Activated CD8-positive, alpha-beta T cell treated with anti-CD3 and anti-CD28 coated beads, Interleukin-2, amount 10 ng/mL, durations not matched to agents 7 days and 5 days (primary cell): ENCODE measurements at regions not wholly inside any gene's neighbourhood (a gene's known extent, or its start where the extent isn't known, plus 50 kb on each side); places are given as distances from the start of the nearest gene placed in this dataset.
"Not testable (repeated sequence)": the region's sequence is repeated elsewhere in the genome, so short reads cannot be mapped to it uniquely, and the experiment has no call there.

Experiments used
- ATAC-seq: fragments of 150-1000 bp; cut with Tn5 transposase; one replicate; pipeline ENCODE4 v1.10.0; 2021; ENCODE audit warnings: moderate library complexity
- CTCF ChIA-PET: fragments of 350-600 bp; sonication (Branson Sonifier 250); formaldehyde crosslinking; loops from one replicate; lab custom pipeline; 2021; ENCODE audit warnings: antibody characterized with exemption; lab: Charles Lee
- POLR2A ChIA-PET: fragments of 350-600 bp; sonication (Branson Sonifier 250); formaldehyde crosslinking; loops from one replicate; lab custom pipeline; 2021; ENCODE audit warnings: antibody characterized with exemption; lab: Charles Lee
- DNase-seq: peaks from one replicate; pipeline ENCODE4 v3.0.0-alpha.2; 2020
- H3K27ac Mint-ChIP-seq: one replicate; pipeline ENCODE4 v1.8.0; 2021; ENCODE audit warnings: mild to moderate bottlenecking, mixed read lengths
- H3K27me3 Mint-ChIP-seq: one replicate; pipeline ENCODE4 v1.8.0; 2021; ENCODE audit warnings: low read depth, mixed read lengths
- H3K36me3 Mint-ChIP-seq: one replicate; pipeline ENCODE4 v1.8.0; 2021; ENCODE audit warnings: low read depth, mixed read lengths
- H3K4me1 Mint-ChIP-seq: one replicate; pipeline ENCODE4 v1.8.0; 2021; ENCODE audit warnings: low read depth, mixed read lengths
- H3K4me3 Mint-ChIP-seq: one replicate; pipeline ENCODE4 v1.8.0; 2021; ENCODE audit warnings: mild to moderate bottlenecking, mixed read lengths
- H3K9me3 Mint-ChIP-seq: one replicate; pipeline ENCODE4 v1.8.0; 2022; ENCODE audit warnings: mixed read lengths; ENCODE audit not compliant: insufficient read depth

GRCh38 chr5:38681966-38682365, 125.5 kb upstream of the LIFR start:
- DNase-seq: no peak
- no peaks in the 10 kb centered on the region for H3K9me3 Mint-ChIP-seq
- POLR2A ChIA-PET: no interaction called here
- H3K27ac Mint-ChIP-seq: no peak overlapping the region
- H3K36me3 Mint-ChIP-seq: no peaks in the 10 kb centered on the region
- ATAC-seq: no peak
- H3K27me3 Mint-ChIP-seq: no peaks in the 10 kb centered on the region
- no peaks in the 10 kb centered on the region for H3K4me1 Mint-ChIP-seq
- CTCF ChIA-PET: interaction anchor here (0.6 kb wide), 1 partner anchor 206 kb away, joined by 3 read pairs; no protein-coding TSS in a partner anchor
- no peak overlapping the region for H3K4me3 Mint-ChIP-seq

- Mint-ChIP-seq H3K9me3 (no peaks in the 10 kb centered on the region), H3K27me3 (no peaks in the 10 kb centered on the region), H3K4me3 (no peak overlapping the region), H3K27ac (no peak overlapping the region), H3K4me1 (no peaks in the 10 kb centered on the region), H3K36me3 (no peaks in the 10 kb centered on the region)
- CTCF ChIA-PET: no interaction called here
- ATAC-seq: no peak
- POLR2A ChIA-PET: no interaction called here
- no peak for DNase-seq
Measured at GRCh38 chr5:38686658-38687057, 130.2 kb upstream of the LIFR start.

GRCh38 chr5:38692346-38692745, 135.9 kb upstream of the LIFR start:
- Mint-ChIP-seq H3K4me3 (no peak overlapping the region), H3K9me3 (no peaks in the 10 kb centered on the region), H3K4me1 (no peaks in the 10 kb centered on the region), H3K27ac (no peak overlapping the region), H3K27me3 (peaks cover 6% of the 10 kb centered on the region), H3K36me3 (no peaks in the 10 kb centered on the region)
- DNase-seq: no peak
- ChIA-PET CTCF (no interaction called here), POLR2A (no interaction called here)
- ATAC-seq: no peak

DNA sequence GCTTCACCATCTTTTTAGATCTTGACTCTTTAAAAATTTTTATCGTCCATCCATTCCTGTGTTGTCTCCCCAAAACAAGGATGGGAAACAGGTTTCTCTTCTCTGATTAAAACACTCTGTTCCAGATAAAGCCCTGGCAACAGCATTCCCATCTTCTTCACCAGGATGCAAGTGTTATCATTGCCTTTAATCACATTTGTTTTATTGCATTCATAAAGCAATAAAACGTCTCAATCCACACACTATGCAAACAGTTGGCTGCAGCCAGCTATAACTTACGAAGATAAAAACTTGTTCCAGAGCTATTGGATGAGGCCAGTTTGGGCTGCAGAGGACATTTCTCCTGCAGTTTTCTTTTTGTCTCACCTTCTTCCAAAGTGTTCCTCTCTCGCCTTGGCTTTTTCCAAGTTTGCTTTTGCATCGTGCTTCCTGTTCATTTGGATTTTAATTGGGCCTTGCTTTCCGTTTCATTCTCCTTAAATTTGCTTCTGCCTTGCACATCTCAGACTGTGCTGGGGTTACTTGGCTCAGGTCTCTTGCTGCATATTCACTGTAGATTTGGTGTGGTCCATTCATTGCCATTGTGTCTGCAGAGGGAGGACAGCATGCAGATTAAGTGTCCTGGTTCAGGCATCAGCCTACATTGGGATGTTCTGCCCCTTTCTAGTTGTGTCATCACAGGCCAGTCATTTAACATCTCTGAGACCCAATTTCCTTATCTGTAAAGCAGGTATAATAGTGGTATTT, 136.5 kb upstream of the LIFR start:
- ChIA-PET CTCF (no interaction called here), POLR2A (no interaction called here)
- Mint-ChIP-seq H3K27me3 (peaks cover 6% of the 10 kb centered on the region), H3K36me3 (no peaks in the 10 kb centered on the region), H3K27ac (no peak overlapping the region), H3K9me3 (no peaks in the 10 kb centered on the region), H3K4me1 (no peaks in the 10 kb centered on the region), H3K4me3 (no peak overlapping the region)
- no peak for ATAC-seq
- DNase-seq: no peak

DNA sequence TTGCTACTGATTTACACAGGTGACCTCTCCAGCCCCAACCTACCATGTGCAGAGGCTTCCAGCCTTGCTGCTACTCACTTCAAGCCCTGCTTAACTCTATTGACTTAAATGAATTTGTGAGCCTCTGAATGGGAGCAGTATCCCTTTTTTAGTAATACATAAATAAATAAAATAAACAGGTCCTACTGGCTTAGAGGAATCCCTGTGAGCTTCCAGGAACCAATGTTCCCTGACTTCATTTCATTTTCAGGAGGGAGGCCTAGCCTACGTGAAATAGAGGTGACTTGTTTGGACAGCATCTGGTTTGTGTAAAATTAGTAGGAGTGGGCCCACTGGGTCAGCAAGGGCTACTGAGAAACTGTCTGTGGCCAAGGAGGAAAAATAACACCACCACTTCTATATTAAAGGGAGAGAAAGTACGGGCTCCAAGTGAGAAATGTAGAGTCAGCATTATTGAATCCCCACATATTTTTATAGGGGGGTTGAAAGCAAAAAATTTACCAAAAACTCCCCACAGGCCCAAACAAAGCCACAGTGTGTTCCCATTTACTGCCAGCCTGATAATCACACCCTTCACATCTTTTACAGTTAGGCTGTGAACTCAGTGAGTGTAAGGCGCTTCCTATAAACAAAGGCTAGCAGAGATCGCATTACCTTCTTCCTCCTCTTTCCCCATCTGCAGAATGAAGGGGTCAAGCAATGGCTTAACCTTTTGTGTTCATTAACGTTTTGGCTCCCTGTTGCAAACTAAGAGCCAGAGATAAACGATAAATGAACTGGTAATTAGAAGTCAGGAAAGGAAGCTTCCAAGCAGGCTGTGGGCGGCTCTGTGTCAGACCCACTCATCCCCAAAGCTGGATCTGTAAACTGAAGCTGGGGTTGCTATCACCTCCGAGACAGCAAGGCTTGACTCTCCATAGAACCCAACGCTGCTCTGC, 138.8 kb upstream of the LIFR start:
- POLR2A ChIA-PET: no interaction called here
- H3K36me3 Mint-ChIP-seq: no peaks in the 10 kb centered on the region
- no peaks in the 10 kb centered on the region for H3K9me3 Mint-ChIP-seq
- peaks cover 6% of the 10 kb centered on the region for H3K27me3 Mint-ChIP-seq
- ATAC-seq: no peak
- H3K27ac Mint-ChIP-seq: no peak overlapping the region
- CTCF ChIA-PET: no interaction called here
- no peak for DNase-seq
- no peak overlapping the region for H3K4me3 Mint-ChIP-seq
- H3K4me1 Mint-ChIP-seq: no peaks in the 10 kb centered on the region

- ATAC-seq (no peak), DNase-seq (no peak)
- ChIA-PET POLR2A (no interaction called here), CTCF (no interaction called here)
- Mint-ChIP-seq H3K4me3 (no peak overlapping the region), H3K9me3 (no peaks in the 10 kb centered on the region), H3K27ac (no peak overlapping the region), H3K27me3 (peaks cover 6% of the 10 kb centered on the region), H3K4me1 (no peaks in the 10 kb centered on the region), H3K36me3 (no peaks in the 10 kb centered on the region)
Measured at GRCh38 chr5:38697013-38697412, 140.6 kb upstream of the LIFR start.

DNA sequence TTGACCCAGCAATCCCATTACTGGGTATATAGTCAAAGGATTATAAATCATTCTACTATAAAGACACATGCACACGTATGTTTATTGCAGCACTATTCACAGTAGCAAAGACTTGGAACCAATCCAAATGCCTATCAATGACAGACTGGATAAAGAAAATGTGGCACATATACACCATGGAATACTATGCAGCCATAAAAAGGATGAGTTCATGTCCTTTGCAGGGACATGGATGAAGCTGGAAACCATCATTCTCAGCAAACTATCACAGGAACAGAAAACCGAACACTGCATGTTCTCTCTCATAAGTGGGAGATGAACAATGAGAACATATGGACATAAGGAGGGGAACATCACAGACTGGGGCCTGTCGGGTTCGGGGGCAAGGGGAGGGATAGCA, 140.3 kb upstream of the OSMR start:
- not testable (repeated sequence) for H3K4me1 Mint-ChIP-seq

DNA sequence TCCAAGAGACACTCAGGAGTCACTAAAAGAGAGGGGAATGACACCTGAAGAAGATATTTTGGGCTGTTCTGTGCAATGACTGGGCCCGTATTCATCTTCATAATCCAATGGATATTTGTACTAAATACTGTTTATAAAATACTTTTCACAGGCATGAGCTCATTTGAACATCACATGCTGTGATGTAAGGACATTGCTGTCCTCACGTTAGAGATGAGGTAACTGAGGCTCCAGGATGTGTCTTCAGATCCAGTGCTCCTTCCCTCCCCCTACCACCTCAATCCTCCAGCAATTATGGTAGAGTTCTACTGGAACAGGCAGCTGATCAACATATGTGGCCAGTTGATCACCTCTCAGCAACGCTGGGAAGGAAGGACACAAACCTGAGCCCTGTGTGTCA, 139.4 kb upstream of the OSMR start:
- CTCF ChIA-PET: no interaction called here
- no peak for DNase-seq
- H3K9me3 Mint-ChIP-seq: no peaks in the 10 kb centered on the region
- no peak overlapping the region for H3K27ac Mint-ChIP-seq
- no peak for ATAC-seq
- no peaks in the 10 kb centered on the region for H3K4me1 Mint-ChIP-seq
- peaks cover 3% of the 10 kb centered on the region for H3K27me3 Mint-ChIP-seq
- POLR2A ChIA-PET: no interaction called here
- no peak overlapping the region for H3K4me3 Mint-ChIP-seq
- H3K36me3 Mint-ChIP-seq: no peaks in the 10 kb centered on the region

More for the DNA sequence above, 140.3 kb upstream of the OSMR start:
- H3K27ac Mint-ChIP-seq, H3K4me3 Mint-ChIP-seq, H3K27me3 Mint-ChIP-seq, CTCF ChIA-PET, DNase-seq, POLR2A ChIA-PET, H3K36me3 Mint-ChIP-seq, H3K9me3 Mint-ChIP-seq, ATAC-seq: not testable (repeated sequence)

DNA sequence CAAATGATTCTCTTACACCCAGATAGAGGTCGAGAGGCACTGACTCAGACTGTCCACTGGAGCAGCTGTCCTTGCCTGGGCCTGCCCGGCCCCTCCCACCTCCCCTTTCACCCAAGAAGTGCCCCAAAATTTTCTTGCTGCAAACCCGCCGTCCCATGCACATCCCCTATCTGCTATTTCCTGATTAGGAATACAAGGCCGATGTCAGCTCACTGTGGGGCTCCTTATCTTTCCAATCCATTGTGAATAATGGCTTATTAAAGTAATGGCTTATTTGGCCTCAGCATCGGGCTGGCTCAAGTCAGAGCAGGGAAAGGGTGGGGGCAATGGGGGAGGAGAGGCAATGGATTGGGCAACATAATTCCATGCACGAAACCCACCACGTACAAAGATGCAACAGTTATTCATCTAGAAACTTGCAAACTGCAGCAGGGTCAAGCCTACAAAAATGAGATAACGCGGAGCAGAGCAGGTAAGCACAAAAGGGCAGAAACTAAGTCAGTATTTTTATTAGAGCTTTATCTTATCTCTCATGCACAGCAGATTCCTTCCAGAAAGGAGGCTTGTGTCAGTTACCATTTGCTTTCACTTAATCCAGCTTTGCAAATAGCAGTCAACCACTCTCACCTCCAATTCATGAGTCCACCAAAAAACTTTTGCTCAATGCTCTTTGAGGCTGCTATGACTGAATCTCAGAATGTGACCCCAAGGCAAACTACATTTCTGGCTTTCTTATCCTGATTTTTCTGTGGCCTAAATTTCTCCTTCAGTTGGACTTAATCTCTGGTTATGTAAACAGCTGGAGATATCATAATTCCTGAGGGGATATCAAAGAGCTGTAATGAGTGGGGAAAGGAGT, 138.2 kb upstream of the OSMR start:
- no peaks in the 10 kb centered on the region for H3K4me1 Mint-ChIP-seq
- no peaks in the 10 kb centered on the region for H3K9me3 Mint-ChIP-seq
- POLR2A ChIA-PET: no interaction called here
- DNase-seq (no peak), ATAC-seq (no peak)
- no peaks in the 10 kb centered on the region for H3K36me3 Mint-ChIP-seq
- H3K4me3 Mint-ChIP-seq: no peak overlapping the region
- peaks cover 3% of the 10 kb centered on the region for H3K27me3 Mint-ChIP-seq
- no peak overlapping the region for H3K27ac Mint-ChIP-seq
- CTCF ChIA-PET: no interaction called here

DNA sequence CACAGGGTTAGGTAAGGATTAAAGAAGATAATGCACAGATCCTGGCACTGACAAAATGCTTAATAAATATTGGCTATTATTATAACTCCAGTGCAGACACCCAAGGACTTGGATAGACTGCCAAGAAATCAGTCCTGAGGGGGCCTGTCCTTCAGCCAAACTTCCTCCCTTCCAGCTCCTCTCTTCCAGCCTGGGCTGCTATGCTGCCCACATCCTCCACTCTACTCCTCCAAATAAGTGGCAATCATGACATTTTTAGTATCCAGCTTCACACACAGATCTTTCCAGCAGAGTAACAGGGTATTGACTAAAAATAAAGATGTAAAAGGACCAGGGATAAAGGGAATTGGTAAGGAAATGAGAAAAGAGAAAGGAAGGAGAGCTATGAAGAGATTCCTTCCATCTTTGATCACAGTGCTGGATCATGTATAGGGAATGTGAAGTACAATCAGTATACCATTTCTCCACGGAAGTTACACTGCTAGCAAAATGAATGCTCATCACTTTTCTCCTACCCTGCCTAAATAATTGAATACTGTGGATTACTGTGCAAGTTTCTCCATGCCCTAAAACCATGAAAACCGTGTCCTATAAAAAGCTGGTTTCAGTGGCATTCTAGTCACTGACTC, 136.0 kb upstream of the OSMR start:
- ATAC-seq (no peak), DNase-seq (no peak)
- POLR2A ChIA-PET: no interaction called here
- Mint-ChIP-seq H3K9me3 (no peaks in the 10 kb centered on the region), H3K27ac (no peak overlapping the region), H3K36me3 (no peaks in the 10 kb centered on the region), H3K4me3 (no peak overlapping the region), H3K27me3 (no peaks in the 10 kb centered on the region), H3K4me1 (no peaks in the 10 kb centered on the region)
- CTCF ChIA-PET: no interaction called here

DNA sequence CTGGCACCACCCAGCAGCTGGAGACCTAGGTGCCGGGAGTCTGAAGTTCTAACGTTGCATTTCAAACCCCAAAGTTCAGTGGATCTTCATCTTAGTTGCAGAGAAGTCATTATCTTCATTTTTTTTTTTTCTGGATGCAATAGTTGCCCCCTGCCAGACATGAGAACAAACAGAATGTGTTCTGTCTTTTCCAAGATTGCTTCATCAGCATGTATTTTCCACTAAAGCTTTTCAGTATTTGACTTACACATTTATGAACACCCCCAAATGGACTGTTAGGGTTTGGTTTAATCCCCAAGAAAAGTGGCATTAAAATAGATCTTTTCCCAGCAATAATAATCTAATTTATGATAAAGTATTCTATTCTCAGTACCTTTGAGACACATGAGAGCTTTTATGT, 135.2 kb upstream of the OSMR start:
- Mint-ChIP-seq H3K27ac (no peak overlapping the region), H3K27me3 (no peaks in the 10 kb centered on the region), H3K4me1 (no peaks in the 10 kb centered on the region), H3K4me3 (no peak overlapping the region), H3K9me3 (no peaks in the 10 kb centered on the region), H3K36me3 (no peaks in the 10 kb centered on the region)
- POLR2A ChIA-PET: no interaction called here
- ATAC-seq (no peak), DNase-seq (no peak)
- CTCF ChIA-PET: no interaction called here
